ENCODE measurements at regions not wholly inside any gene's neighbourhood (a gene's known extent, or its start where the extent isn't known, plus 50 kb on each side); places are given as distances from the start of the nearest gene placed in this dataset.
"Not testable (repeated sequence)": the region's sequence is repeated elsewhere in the genome, so short reads cannot be mapped to it uniquely, and the experiment has no call there.

- not testable (repeated sequence) for TF ChIP-seq EZH2, CTCF (IDR thresholded peaks at IDR 0.05)
Measured at GRCh38 chr7:43059067-43059600, 53.3 kb upstream of the HECW1 start.
